ENCODE measurements at regions not wholly inside any gene's neighbourhood (a gene's known extent, or its start where the extent isn't known, plus 50 kb on each side); places are given as distances from the start of the nearest gene placed in this dataset.
"Not testable (repeated sequence)": the region's sequence is repeated elsewhere in the genome, so short reads cannot be mapped to it uniquely, and the experiment has no call there.

GRCh38 chr14:25837551-25837965 is 760.3 kb downstream of the NOVA1 start:
- intact Hi-C loops (cut with DNase I), result no loop called here
- DNase-seq, result peak in 5 of 42 donors; percentile 8 to 45 (median 13)

GRCh38 chr14:25836636-25837035 is 761.2 kb downstream of the NOVA1 start:
- intact Hi-C loops (cut with DNase I), result no loop called here
- DNase-seq, result no peak

GRCh38 chr14:25833341-25834126 is 764.3 kb downstream of the NOVA1 start:
- peak; percentile 41 to 87 (median 70) for DNase-seq
- intact Hi-C loops (cut with DNase I), result no loop called here

- intact Hi-C loops (cut with DNase I), result no loop called here
- no peak for DNase-seq
Observed at GRCh38 chr14:25832585-25832984, 765.2 kb downstream of the NOVA1 start.

GRCh38 chr14:25828562-25828961 is 769.3 kb downstream of the NOVA1 start:
- DNase-seq, result no peak
- intact Hi-C loops (cut with DNase I), result no loop called here

GRCh38 chr14:25826105-25826504 is 771.7 kb downstream of the NOVA1 start:
- no peak for DNase-seq
- intact Hi-C loops (cut with DNase I), result no loop called here

- intact Hi-C loops (cut with DNase I), result no loop called here
- DNase-seq, result peak in 3 of 42 donors; percentile 2 to 17 (median 6)
Observed at GRCh38 chr14:25820368-25820767, 770.4 kb upstream of the STXBP6 start.

GRCh38 chr14:25814622-25815021 is 764.7 kb upstream of the STXBP6 start:
- DNase-seq; intact Hi-C loops (cut with DNase I): not testable (repeated sequence)

GRCh38 chr14:25803386-25804018 is 753.6 kb upstream of the STXBP6 start:
- DNase-seq, result no peak
- intact Hi-C loops (cut with DNase I), result no loop called here

- DNase-seq, result no peak
- intact Hi-C loops (cut with DNase I), result no loop called here
Observed at GRCh38 chr14:25800841-25801240, 750.9 kb upstream of the STXBP6 start.

GRCh38 chr14:25788252-25788651 is 738.3 kb upstream of the STXBP6 start:
- DNase-seq, result no peak
- intact Hi-C loops (cut with DNase I), result no loop called here

GRCh38 chr14:25765909-25766308 is 716.0 kb upstream of the STXBP6 start:
- DNase-seq, result no peak
- intact Hi-C loops (cut with DNase I), result no loop called here

GRCh38 chr14:25759920-25760655 is 710.1 kb upstream of the STXBP6 start:
- DNase-seq, result peak in 1 of 42 donors; percentile 2
- intact Hi-C loops (cut with DNase I), result no loop called here

GRCh38 chr14:25759256-25759655 is 709.3 kb upstream of the STXBP6 start:
- no peak for DNase-seq
- intact Hi-C loops (cut with DNase I), result no loop called here

GRCh38 chr14:25757364-25757763 is 707.4 kb upstream of the STXBP6 start:
- DNase-seq, result no peak
- intact Hi-C loops (cut with DNase I), result no loop called here

GRCh38 chr14:25756876-25757275 is 706.9 kb upstream of the STXBP6 start:
- no peak for DNase-seq
- intact Hi-C loops (cut with DNase I), result no loop called here

- intact Hi-C loops (cut with DNase I), result no loop called here
- DNase-seq, result no peak
Observed at GRCh38 chr14:25753130-25753529, 703.2 kb upstream of the STXBP6 start.

- intact Hi-C loops (cut with DNase I), result no loop called here
- DNase-seq, result no peak
Observed at GRCh38 chr14:25750436-25750835, 700.5 kb upstream of the STXBP6 start.

All from head of caudate nucleus (tissue), 42 donors.